ENCODE measurements at regions not wholly inside any gene's neighbourhood (a gene's known extent, or its start where the extent isn't known, plus 50 kb on each side); places are given as distances from the start of the nearest gene placed in this dataset.

- no peaks in the 10 kb centered on the region for H3K9me3 Mint-ChIP-seq
Observed at GRCh38 chr6:169078399-169079145, 175.1 kb downstream of the THBS2 start.

GRCh38 chr6:169075915-169076654, 177.6 kb downstream of the THBS2 start:
- Mint-ChIP-seq H3K27ac (no peak overlapping the region), H3K9me3 (no peaks in the 10 kb centered on the region), H3K36me3 (ENCODE audit: low read depth) (peaks cover 13% of the 10 kb centered on the region), H3K4me1 (ENCODE audit: low read depth) (peaks cover 48% of the 10 kb centered on the region), H3K4me3 (no peak overlapping the region), H3K27me3 (ENCODE audit: insufficient read depth) (no peaks in the 10 kb centered on the region; the same call in none of the 2 replicates)
- TF ChIP-seq CTCF (IDR thresholded peaks at IDR 0.05): no peak
- no peak for DNase-seq

More at GRCh38 chr6:169078399-169079145, 175.1 kb downstream of the THBS2 start:
- H3K27ac Mint-ChIP-seq: no peak overlapping the region
- no peak for DNase-seq
- H3K36me3 Mint-ChIP-seq (ENCODE audit: low read depth): peaks cover 18% of the 10 kb centered on the region
- H3K27me3 Mint-ChIP-seq (ENCODE audit: insufficient read depth): no peaks in the 10 kb centered on the region; the same call in none of the 2 replicates
- no peak for TF ChIP-seq CTCF (IDR thresholded peaks at IDR 0.05)
- peaks cover 23% of the 10 kb centered on the region for H3K4me1 Mint-ChIP-seq (ENCODE audit: low read depth)
- H3K4me3 Mint-ChIP-seq: no peak overlapping the region

- peaks cover 56% of the 10 kb centered on the region for H3K4me1 Mint-ChIP-seq (ENCODE audit: low read depth)
- no peaks in the 10 kb centered on the region; the same call in none of the 2 replicates for H3K27me3 Mint-ChIP-seq (ENCODE audit: insufficient read depth)
- H3K4me3 Mint-ChIP-seq: no peak overlapping the region
- DNase-seq: no peak
- no peak for TF ChIP-seq CTCF (IDR thresholded peaks at IDR 0.05)
- peak overlapping the region; percentile 69 for H3K27ac Mint-ChIP-seq
- no peaks in the 10 kb centered on the region for H3K9me3 Mint-ChIP-seq
- peaks cover 13% of the 10 kb centered on the region for H3K36me3 Mint-ChIP-seq (ENCODE audit: low read depth)
Observed at GRCh38 chr6:169075211-169075914, 178.3 kb downstream of the THBS2 start.

- peaks cover 13% of the 10 kb centered on the region for H3K36me3 Mint-ChIP-seq (ENCODE audit: low read depth)
- H3K27me3 Mint-ChIP-seq (ENCODE audit: insufficient read depth): no peaks in the 10 kb centered on the region; the same call in none of the 2 replicates
- H3K4me1 Mint-ChIP-seq (ENCODE audit: low read depth): peaks cover 64% of the 10 kb centered on the region
- DNase-seq: no peak
- no peak for TF ChIP-seq CTCF (IDR thresholded peaks at IDR 0.05)
- no peaks in the 10 kb centered on the region for H3K9me3 Mint-ChIP-seq
- H3K27ac Mint-ChIP-seq: peak overlapping the region; percentile 69
- no peak overlapping the region for H3K4me3 Mint-ChIP-seq
Observed at GRCh38 chr6:169074526-169074925, 179.1 kb downstream of the THBS2 start.

GRCh38 chr6:169073311-169073710, 180.3 kb downstream of the THBS2 start:
- H3K9me3 Mint-ChIP-seq: no peaks in the 10 kb centered on the region
- peak overlapping the region; percentile 61 for H3K4me3 Mint-ChIP-seq
- H3K27ac Mint-ChIP-seq: peak overlapping the region; percentile 92
- H3K36me3 Mint-ChIP-seq (ENCODE audit: low read depth): peaks cover 17% of the 10 kb centered on the region
- peaks cover 72% of the 10 kb centered on the region for H3K4me1 Mint-ChIP-seq (ENCODE audit: low read depth)
- no peak for TF ChIP-seq CTCF (IDR thresholded peaks at IDR 0.05)
- peak; percentile 96 for DNase-seq
- H3K27me3 Mint-ChIP-seq (ENCODE audit: insufficient read depth): no peaks in the 10 kb centered on the region; the same call in none of the 2 replicates

Data from HFFc6 (cell line).